ENCODE measurements at regions not wholly inside any gene's neighbourhood (a gene's known extent, or its start where the extent isn't known, plus 50 kb on each side); places are given as distances from the start of the nearest gene placed in this dataset.
"Not testable (repeated sequence)": the region's sequence is repeated elsewhere in the genome, so short reads cannot be mapped to it uniquely, and the experiment has no call there.

DNA sequence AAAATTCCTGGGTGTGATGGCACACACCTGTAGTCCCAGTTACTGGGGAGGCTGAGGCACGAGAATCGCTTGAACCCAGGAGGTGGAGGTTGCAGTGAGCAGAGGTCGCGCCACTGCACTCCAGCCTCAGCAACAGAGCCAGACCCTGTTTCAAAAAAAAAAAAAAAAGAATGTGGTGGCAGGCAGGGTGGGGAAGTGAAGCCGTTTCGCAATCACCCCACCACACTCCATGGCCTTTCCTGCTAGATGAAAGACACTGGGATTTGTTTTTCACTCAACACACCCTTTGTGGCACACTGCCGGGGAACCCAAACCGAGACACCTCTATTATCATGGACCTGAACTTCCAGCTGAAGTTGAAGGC lies 172.4 kb upstream of the IQSEC1 start:
- no peak for DNase-seq

DNA sequence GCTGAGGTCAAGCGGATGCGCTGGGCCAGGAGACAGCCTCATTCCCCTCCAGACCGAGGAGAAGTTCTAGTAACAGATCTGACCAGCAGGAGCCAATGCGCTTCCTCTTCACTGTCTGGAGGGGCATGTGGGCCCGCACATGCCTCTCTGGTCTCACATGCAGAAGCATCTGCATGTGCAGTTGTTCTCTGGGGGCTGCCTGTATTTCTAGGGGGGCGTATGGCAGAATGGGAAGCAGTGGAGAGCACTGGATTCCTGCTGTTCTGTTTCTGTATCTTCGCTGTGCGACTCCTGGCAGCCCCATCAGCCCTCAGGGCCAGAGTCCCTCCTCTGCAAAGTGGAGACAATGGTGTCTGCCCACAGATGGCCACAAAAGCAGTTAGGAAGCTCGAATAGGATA lies 170.4 kb upstream of the IQSEC1 start:
- no peak for DNase-seq

DNA sequence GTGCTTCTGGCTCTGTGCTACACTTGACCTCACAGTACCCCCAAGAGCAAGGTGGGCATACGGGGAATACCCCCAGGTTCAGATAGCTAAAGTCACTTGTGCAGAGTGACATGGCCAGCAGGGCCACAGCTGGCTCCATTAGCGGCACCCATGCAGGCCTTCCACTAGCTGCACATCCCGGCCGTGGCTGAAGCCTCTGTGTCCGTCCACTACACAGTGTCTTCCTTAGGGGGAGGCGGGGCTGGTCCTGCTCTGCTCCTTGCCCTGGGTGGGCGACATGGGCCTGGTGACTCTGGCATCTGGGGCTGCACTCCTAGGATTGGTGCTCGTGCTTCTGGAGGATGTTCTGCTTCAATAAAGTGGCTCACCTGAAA lies 169.1 kb upstream of the IQSEC1 start:
- no peak for DNase-seq

DNA sequence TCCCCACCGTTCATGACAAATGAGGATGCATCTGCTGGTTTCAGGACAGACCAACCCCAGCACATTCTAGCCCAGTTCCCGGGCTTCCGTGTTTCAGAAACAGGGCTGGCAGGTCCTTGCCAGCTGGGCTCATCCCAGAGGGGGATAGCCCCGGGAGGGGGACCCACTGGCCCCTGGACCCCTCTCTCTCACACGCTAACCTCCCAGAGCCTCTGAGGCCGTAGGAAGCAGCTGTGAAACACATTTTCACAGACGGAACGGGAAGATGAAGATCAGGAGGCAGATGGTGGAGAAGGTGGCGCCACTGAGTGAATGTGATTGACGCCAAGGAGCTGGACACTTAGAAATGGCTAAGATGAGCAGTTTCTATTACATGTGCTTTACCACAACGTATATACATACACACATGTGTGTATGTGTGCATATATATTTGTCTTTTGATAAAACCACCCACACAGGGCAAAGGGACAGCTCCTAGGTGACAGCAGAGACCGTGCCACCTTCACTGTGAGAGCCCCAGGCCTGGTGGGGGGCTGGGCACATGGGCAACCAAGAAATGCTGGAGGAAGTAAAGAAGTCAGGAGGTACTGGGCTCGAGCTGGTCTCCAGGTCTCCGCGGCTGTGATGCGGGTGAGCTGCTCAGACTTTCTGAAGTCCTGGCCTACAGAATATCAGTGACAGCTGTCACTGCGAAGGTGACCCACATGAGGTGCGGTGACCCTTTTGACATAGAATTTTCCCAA lies 168.6 kb upstream of the IQSEC1 start:
- no peak for DNase-seq

DNA sequence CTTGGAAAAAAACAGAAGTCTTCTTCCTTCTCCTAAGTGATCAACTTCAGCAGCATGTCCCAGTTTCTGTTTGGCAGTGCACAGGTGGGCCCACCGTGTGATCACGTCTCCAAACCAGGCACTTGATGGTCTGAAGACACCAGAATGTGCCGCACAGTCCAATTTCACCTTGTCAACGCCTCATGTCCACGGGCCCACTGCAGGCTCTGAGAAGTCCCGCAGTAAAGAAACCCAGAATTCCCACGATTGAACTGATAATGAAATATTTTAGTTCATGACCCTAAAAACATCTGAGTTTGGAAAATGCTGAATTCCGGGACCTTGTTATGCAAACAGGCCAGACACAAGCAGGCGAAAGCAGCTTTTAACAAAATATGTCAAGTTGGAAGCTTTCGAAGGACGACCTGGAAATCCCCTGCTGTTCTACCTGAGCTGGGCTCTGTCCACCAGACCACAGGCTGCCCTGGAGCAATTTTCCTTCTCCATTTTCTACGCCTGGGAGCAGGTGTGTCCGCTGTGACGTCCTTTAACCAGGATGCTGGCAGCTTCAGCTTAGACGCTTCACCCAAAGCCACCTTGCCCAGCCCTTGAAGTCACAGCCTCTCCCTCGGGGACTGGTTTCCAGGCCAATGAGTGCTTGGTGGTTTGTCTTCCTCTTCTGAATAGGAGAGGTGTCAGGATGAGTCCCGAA lies 167.8 kb upstream of the IQSEC1 start:
- DNase-seq = no peak

DNA sequence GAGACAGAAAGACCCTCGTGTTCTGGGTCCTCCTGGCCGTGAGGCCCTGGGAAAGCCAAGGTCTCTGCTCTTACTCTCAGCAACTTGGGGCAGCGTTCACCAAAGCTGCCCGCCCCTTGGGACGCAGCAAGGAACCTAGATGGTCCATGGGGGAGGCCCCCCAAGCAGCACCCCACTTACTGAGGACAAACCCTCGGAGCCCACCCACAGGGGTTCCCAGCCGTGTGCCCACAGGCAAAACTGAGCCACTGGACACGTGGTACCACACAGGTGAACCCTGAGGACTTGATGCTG lies 166.2 kb upstream of the IQSEC1 start:
- DNase-seq = no peak

DNA sequence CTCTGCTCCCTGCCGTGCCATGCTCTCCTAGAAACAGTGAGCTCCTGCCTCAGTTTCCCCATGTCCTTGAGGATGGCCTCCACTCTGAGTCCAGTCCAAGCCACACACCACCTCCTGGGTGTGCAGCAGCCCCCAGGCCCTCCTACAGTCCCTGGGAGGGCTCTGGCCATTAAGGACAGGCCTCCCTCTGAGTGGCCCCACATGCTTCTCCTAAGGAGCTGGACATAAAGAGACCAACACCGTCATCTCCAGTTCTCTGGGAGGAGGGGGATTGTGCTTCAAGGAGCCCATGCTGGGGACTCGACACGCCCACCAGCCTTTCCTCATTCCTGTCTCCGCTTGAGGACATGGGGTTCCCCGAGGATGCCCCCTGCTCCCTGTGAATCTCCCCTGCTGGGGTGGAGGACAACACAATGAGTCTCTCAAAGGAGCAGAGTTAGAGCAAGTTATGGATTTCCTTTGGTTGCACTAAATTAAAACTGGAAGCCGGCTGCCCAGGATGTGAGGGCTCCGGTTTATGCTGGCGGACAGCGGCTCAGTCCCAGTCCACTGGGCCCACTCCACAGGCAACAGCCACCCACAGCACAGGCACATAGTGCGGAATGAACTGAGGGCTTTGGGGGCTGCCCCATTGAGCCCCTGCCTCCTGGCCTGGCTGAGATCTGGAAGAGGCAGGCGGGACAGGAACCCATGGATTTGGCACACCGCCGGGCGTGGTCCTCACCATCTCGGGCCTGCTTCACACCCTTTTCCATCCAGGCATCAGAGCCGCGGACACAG lies 165.6 kb upstream of the IQSEC1 start:
- DNase-seq = no peak

DNA sequence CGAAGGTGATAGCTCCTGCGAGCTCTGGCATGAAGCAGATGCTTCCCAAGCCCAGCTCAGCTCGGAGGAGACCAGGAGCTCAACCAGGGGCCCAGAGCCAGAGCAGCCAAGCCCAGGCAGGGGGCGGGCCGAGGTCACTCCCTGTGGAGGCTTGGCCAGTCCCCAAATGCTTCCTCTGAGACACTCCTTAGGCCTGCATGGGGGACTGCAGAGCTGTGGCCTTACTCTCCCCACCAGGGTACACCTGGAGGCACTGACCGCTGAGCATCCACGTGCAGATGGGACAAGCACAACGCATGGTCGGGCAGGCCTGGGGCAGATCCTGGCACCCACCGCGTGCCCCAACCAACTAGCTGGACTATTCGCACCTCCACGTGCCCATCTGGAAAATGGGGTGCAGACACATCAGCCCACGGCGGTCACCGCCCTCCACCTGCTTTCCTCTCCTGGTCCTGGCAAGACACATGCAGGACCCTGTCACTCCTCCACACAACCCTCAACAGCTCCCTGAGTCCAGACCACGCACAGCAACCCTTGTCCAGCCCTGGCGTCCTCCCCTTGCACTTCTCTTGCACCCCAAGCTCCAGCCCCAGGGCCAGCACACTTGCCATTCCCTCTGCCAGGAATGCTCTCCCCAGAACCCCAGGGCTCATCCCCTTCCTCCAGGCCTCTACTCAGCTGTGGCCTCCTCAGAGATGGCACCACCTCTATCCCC lies 164.7 kb upstream of the IQSEC1 start:
- no peak for DNase-seq

DNA sequence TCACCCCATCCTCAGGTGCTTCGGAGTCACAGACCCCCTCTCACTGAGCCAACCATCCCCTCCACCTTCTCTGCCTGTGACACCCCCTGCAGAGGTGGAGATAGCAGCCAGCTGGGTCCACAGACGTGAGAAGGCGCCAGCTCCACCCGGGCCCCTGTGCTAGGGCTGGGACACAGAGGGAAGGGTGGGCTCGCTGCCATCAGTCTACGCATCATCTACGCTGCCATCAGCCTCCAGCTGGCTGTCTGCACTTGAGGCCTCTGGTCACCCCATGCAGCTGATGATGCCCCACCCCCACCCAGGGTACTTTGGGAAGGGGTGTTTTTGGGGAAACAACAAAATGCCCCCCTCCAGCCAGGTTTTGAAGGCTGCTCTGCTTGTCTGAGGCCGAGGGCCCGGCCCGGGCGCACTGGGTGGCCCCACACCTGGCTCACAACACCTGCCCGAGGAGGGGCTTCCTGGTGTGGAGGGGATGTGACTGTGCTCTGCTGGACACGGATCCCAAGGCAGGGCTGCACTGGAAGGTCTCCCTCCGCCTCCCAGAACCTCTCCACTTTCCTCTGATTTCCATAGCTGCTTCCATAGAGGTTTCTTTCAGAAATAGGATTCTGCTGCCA lies 163.4 kb upstream of the IQSEC1 start:
- no peak for DNase-seq

DNA sequence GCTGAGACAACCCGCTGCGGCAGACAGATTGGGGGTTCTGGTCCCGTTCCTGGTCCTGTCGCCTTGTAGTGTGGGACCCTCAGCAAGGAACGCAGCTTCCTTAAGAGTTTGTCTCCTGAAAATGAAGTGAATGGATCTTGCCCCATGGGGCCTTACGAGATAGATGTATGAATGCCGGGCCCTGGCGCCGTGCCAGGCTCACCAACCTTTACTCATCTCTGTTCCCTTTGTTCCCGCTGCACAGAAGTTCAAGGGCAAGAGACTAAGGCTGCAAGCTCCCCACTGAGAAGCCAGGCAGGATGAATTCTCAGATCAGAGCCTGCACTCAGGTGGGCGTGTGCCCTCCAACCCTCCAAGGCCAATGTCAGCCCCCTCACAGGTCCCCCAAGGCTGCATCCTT lies 162.7 kb upstream of the IQSEC1 start:
- DNase-seq = no peak

DNA sequence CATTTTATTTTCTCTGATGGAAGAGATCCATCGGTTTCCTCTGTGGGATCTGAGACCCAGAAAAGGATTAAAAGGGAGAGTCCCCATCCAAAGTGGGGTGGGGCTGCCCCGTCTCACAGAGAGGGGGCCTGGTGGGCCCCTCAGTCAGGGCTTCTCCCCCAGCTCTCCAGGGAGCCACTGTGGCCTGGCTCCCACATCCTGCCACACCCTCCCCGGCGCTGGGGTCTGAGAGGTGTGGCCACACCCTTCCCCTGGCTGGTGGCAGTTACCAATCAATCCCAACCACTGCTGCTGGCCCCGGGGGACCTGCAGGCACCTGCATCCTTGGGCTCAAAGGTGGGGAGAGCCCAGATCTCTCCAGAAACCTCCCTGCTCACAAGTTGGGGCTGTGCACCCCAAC lies 161.8 kb upstream of the IQSEC1 start:
- peak; percentile 12 for DNase-seq

DNA sequence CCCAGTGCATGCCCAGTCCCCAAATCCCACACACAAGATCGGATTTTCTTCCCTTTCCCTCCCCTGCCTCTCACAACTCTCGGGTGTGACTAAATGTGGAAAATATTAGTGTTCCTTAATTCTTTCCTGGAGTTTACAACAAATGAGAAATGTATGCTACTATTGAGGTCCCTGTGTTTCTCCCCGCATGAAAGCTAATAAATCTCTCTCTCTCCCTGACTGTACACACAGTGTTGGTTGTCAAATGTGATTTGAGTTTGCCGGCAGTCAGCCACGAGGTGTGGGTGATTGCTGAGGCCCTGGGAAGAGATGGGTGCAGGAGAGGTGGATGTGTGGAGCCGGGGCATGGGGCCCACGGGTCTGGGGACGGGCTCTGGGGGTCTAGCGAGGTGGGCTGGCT lies 161.4 kb upstream of the IQSEC1 start:
- DNase-seq = no peak

DNA sequence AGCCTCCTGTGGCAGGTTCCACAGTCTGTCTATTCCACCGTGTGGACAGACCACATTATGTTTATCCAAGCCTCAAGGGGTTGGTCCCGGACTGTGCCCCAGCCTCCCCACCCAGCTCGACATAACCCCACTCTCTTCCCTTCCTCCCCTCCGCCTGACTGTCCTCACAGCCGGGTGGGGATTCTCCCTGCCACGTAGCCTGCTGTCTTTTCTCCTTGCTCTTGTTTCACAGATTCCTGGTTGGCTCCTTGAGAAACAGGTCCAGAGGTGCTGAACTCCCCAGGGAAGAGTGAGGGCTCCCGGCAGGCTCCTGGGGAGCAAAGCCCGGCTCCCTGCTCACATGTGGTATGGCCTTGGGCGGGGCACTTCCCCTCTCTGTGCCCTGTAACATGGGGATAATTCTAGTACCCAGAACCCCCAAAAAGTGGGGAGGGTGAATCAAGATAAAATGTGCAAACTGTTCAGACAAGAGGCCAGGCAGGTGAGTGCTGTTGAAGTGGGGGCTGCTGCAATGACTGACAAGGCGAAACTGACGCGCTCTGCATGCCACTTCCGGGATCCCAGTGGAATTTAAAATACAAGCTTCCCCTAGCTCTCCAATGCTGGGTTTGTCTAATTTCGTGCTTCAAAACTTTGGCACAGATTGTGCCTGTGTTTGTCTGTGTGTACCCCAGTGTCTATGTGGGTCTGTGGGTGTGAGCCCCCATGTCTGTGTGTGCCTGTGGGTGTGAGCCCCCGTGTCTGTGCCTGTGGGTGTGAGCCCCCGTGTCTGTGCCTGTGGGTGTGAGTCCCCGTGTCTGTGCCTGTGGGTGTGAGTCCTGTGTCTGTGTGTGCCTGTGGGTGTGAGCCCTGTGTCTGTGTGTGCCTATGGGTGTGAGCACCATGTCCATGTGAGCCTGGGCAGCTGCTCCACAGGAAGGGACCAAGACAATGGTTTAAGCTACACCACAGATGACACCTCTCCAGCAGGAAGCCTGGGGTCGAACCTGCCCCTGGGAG lies 160.6 kb upstream of the IQSEC1 start:
- peak; percentile 37 to 42 for DNase-seq

DNA sequence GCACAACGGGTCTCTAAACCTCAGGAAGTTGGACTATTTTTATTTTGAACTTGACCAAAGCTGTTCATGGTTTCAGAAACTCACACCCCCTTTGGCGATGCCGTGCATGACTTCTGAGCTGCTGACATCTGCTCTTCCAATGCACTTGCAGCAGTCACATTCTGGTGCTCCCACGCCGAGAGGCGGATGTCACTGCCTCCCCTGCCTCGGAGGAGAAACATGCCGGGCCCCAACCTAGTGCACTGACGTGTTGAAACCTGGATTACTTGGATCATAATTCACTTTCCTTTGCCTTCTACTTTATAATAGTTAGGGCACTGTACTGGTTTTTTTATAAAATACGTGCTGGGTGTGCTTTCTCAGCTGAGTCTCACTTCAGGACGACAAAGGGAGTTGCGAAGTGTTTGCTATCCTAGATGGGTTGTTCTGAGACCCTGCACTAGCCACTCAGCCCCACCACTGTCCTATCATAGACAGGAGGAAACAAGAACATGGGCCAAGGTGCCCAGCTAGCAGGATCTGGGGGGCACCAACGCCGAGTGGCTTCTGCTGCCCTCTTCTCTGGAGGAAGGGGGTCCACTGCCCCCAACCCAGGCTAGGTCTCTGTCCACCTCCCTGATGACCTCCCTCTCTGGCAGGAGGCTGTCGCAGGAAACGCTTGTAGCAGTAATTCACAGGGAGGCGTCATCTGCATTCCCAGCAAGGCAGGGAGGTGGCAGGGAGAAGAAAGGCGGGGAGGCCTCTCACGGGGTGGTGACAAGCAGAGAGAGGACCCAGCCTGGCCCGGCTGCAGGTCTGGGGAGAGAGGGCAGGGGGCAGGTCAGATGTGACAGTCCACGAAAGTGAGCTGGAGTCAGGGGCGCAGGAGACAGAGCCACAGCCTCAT lies 158.8 kb upstream of the IQSEC1 start:
- no peak for DNase-seq

DNA sequence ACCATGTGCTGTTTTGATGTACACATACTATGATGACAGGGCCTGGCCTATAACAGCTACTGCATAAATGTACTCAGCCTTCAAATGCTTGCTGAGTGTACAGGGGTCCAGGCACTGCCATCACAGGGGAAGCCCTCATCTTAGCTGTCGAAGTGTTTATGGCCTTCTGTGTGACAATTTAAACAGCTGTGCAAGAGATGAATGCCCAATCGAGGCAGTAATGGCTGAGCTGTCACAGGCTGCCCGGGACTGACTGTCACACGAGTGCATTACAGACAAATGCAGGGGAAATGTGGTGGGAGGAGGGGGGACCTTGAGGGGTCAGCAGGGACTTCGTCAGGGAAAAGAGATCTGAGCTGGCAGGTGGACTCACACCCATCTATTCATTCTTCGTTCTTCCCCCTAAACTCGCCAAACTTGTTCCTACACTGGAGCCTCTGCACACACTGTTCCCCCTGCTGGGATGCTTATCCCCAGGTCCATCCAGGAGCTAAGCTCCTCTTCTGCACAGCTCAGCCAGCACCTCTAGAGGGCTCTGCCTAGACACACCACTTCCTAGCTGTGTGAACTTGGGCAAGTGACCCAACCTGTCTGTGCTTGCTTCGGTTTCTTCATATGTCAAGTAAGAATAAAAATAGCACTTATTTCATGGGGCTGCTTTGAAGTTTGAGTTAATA lies 156.2 kb upstream of the IQSEC1 start:
- no peak for DNase-seq

DNA sequence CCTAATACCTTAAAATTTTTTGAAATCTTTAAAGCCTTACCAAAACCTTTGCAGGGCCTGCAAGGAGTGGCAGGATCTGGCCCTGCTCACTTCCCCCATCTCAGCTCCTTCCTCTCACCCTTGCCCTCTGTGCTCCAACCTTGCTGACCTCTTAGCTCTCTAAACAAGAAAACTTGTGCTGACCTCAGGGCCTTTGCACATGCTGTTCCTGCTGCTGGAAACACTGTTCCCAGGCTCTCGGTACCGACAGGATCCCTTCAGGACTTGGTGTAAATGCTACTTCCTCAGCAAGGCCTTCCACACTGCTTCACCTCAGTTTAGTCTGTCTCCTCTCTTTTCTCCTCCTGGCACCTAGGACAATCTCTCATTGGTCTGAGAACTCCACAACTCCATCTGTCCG lies 155.4 kb upstream of the IQSEC1 start:
- no peak for DNase-seq

DNA sequence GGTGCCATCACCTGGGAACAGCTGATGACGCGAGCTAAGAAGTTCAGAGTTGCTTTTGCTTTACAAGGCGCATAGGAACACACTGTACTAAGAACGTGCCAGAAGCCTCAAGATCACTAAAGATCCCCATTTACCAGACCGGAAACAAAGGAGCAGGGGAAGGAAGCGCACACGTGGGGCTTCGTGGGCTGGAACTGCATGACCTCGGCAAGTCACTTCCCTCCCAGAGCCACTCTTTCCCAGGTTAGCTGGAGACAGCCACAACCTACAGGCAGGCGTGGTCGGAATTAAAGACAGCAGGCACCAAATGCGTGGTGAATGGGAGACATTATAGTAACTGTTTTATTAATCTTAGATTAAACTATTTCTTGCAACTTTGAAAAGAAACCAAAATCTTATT lies 154.9 kb upstream of the IQSEC1 start:
- not testable (repeated sequence) for DNase-seq

DNA sequence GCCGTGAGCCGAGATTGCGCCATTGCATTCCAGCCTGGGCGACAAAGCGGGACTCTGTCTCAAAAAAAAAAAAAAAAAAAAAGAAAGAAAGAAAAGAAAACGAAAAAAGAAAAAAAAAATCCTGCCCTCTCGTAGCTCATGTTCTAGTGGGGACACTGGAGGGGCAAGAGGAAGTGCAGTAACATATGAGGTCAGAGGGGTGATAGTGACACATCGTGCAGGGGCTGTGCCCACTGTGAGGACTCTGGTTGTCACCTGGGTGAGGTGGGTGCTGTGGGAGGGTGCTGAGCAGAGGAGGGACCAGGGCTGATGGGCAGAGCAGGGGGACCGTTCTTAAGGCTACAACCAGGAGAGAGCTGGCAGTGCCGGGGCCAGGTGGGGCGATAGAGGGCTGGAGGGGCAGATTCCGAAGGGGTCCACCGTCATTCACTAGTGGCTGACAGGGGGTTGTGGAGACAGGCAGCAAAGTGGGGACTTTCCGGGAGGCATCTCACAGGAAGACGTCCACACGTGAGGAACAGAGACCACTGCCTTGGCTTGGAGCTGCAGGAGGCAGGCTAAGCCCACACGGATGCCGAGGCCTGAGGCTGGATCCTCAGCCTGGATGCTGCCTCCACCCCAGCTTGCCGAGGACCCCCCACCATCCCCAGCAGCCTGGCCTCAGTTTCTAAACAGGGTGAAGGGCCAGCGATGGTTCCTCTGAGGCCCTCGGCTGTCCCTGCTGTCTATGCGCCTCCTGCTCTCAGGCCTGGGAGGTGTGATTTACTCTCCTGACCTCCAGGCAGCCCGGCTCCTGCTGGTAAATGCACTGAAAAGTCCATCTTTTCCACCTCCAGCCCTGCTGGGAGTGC lies 154.3 kb upstream of the IQSEC1 start:
- no peak for DNase-seq

DNA sequence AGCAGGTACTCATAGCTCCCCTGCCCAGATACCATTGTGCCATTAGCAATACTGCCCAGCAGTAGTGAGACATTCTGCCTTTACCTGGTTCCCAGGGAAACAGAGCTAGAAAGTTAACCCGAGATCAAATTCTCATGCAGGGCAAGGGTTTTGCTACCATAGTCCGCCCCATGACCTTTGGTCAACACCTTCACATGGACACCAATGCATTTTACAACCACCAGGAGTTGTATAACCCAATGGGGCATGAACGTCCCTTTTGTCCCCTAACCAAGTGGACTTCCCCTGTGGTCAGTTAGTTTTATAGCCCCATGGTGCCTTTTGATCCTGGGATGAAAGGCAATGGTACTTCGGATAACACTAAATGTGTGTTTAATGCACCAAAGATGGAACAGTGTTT lies 151.7 kb upstream of the IQSEC1 start:
- no peak for DNase-seq
